ENCODE measurements at regions not wholly inside any gene's neighbourhood (a gene's known extent, or its start where the extent isn't known, plus 50 kb on each side); places are given as distances from the start of the nearest gene placed in this dataset.

DNA sequence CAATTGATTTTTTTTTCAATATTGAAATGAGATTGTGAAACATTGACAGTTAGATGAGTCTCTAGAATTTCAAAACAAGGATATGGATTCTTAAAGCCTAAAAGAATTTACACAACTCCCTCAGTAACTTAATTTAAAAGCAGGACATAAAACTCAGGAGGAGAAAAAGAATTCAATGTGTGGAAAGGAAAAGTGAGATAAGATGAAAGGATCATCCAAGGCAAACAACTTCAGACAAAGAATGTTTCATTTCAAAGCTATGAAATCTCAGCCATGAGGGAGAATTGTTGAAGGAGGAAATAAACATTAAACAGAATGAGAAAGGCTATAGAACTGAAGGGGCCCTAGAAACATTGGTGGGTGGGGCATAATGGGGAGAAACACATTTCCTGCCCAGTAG lies 191.7 kb upstream of the NOX3 start:
- DNase-seq: no peak
- TF ChIP-seq, protein P1, sequence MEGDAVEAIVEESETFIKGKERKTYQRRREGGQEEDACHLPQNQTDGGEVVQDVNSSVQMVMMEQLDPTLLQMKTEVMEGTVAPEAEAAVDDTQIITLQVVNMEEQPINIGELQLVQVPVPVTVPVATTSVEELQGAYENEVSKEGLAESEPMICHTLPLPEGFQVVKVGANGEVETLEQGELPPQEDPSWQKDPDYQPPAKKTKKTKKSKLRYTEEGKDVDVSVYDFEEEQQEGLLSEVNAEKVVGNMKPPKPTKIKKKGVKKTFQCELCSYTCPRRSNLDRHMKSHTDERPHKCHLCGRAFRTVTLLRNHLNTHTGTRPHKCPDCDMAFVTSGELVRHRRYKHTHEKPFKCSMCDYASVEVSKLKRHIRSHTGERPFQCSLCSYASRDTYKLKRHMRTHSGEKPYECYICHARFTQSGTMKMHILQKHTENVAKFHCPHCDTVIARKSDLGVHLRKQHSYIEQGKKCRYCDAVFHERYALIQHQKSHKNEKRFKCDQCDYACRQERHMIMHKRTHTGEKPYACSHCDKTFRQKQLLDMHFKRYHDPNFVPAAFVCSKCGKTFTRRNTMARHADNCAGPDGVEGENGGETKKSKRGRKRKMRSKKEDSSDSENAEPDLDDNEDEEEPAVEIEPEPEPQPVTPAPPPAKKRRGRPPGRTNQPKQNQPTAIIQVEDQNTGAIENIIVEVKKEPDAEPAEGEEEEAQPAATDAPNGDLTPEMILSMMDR (IDR thresholded peaks at IDR 0.05; ENCODE audit: low read depth, low read length): no peak
- no peak overlapping the region for H3K27ac ChIP-seq
- H3K36me3 ChIP-seq: no peaks in the 10 kb centered on the region
- no peak overlapping the region for H3K4me3 ChIP-seq (ENCODE audit: low read depth, low read length)
- no peaks in the 10 kb centered on the region for H3K27me3 ChIP-seq (ENCODE audit: insufficient read depth, low read depth, severe bottlenecking)
- no peaks in the 10 kb centered on the region for H3K9me3 ChIP-seq (ENCODE audit: severe bottlenecking)

GRCh38 chr6:155646443-155646842 lies 190.8 kb upstream of the NOX3 start:
- H3K9me3 ChIP-seq (ENCODE audit: severe bottlenecking): no peaks in the 10 kb centered on the region
- TF ChIP-seq, protein P1 (IDR thresholded peaks at IDR 0.05; ENCODE audit: low read depth, low read length): no peak
- H3K4me3 ChIP-seq (ENCODE audit: low read depth, low read length): no peak overlapping the region
- H3K27ac ChIP-seq: no peak overlapping the region
- no peak for DNase-seq
- H3K36me3 ChIP-seq: no peaks in the 10 kb centered on the region
- no peaks in the 10 kb centered on the region for H3K27me3 ChIP-seq (ENCODE audit: insufficient read depth, low read depth, severe bottlenecking)

GRCh38 chr6:155645325-155645724 lies 189.7 kb upstream of the NOX3 start:
- TF ChIP-seq, protein P1 (IDR thresholded peaks at IDR 0.05; ENCODE audit: low read depth, low read length): no peak
- H3K36me3 ChIP-seq: no peaks in the 10 kb centered on the region
- no peak overlapping the region for H3K27ac ChIP-seq
- H3K9me3 ChIP-seq (ENCODE audit: severe bottlenecking): no peaks in the 10 kb centered on the region
- H3K4me3 ChIP-seq (ENCODE audit: low read depth, low read length): no peak overlapping the region
- no peaks in the 10 kb centered on the region for H3K27me3 ChIP-seq (ENCODE audit: insufficient read depth, low read depth, severe bottlenecking)
- DNase-seq: no peak

- Histone ChIP-seq H3K9me3 (ENCODE audit: severe bottlenecking) (no peaks in the 10 kb centered on the region), H3K36me3 (no peaks in the 10 kb centered on the region), H3K27ac (no peak overlapping the region), H3K4me3 (ENCODE audit: low read depth, low read length) (no peak overlapping the region), H3K27me3 (ENCODE audit: insufficient read depth, low read depth, severe bottlenecking) (no peaks in the 10 kb centered on the region)
- TF ChIP-seq, protein P1 (IDR thresholded peaks at IDR 0.05; ENCODE audit: low read depth, low read length): no peak
- DNase-seq: no peak
Measured at GRCh38 chr6:155641603-155642002, 186.0 kb upstream of the NOX3 start.

DNA sequence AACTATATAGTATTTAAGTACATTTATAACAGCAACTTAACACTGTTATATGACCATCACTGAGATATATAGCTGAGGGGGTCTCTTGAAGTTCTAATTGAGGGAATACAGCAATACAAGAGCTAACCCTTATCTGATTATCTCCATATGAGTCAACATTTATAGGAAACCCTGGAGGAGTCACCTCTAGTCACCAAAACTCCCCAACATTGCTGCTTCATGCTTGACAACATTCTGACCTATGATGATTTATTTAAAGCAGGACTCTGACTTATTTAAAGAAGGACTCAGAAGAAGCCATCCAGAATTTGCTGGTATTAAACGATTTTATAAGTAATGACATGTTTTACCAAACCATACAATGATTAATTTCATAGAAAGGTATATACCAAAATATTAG lies 182.6 kb upstream of the NOX3 start:
- TF ChIP-seq, protein P1 (IDR thresholded peaks at IDR 0.05; ENCODE audit: low read depth, low read length): no peak
- no peaks in the 10 kb centered on the region for H3K9me3 ChIP-seq (ENCODE audit: severe bottlenecking)
- no peak overlapping the region for H3K4me3 ChIP-seq (ENCODE audit: low read depth, low read length)
- H3K27me3 ChIP-seq (ENCODE audit: insufficient read depth, low read depth, severe bottlenecking): no peaks in the 10 kb centered on the region
- DNase-seq: no peak
- H3K36me3 ChIP-seq: no peaks in the 10 kb centered on the region
- H3K27ac ChIP-seq: no peak overlapping the region

- Histone ChIP-seq H3K27me3 (ENCODE audit: insufficient read depth, low read depth, severe bottlenecking) (no peaks in the 10 kb centered on the region), H3K36me3 (no peaks in the 10 kb centered on the region), H3K4me3 (ENCODE audit: low read depth, low read length) (no peak overlapping the region), H3K9me3 (ENCODE audit: severe bottlenecking) (no peaks in the 10 kb centered on the region), H3K27ac (no peak overlapping the region)
- TF ChIP-seq, protein P1 (IDR thresholded peaks at IDR 0.05; ENCODE audit: low read depth, low read length): no peak
- DNase-seq: peak; percentile 29
Measured at GRCh38 chr6:155635416-155635815, 179.8 kb upstream of the NOX3 start.

All from WERI-Rb-1 (cell line).